ENCODE measurements at regions not wholly inside any gene's neighbourhood (a gene's known extent, or its start where the extent isn't known, plus 50 kb on each side); places are given as distances from the start of the nearest gene placed in this dataset.

GRCh38 chr4:111330786-111331185 lies 707.9 kb upstream of the PITX2 start:
- TF ChIP-seq SUZ12 (IDR thresholded peaks at IDR 0.05; ENCODE audit: extremely low read depth, insufficient read depth, insufficient read length) = no peak
- TF ChIP-seq YY1 (IDR thresholded peaks at IDR 0.05; ENCODE audit: insufficient read depth, insufficient read length) = no peak

Measured in NT2/D1 (cell line).